KMS-11 (cell line): ENCODE measurements at regions not wholly inside any gene's neighbourhood (a gene's known extent, or its start where the extent isn't known, plus 50 kb on each side); places are given as distances from the start of the nearest gene placed in this dataset.

ENCODE experiments used
- H2AFZ ChIP-seq: fragments of 200-600 bp; sonication (generic); 2 replicates; pipeline ENCODE4 v1.6.1; 2016; ENCODE audit warnings: antibody characterized with exemption, mixed run types, low read depth
- H3K27ac ChIP-seq: fragments of 200-600 bp; sonication (generic); 2 replicates; pipeline ENCODE4 v1.6.1; 2016; ENCODE audit warnings: mild to moderate bottlenecking, mixed run types
- H3K27me3 ChIP-seq: fragments of 200-600 bp; sonication (generic); 2 replicates; pipeline ENCODE4 v1.6.1; 2017; ENCODE audit warnings: mild to moderate bottlenecking, low read depth, mixed run types, moderate library complexity; ENCODE audit not compliant: insufficient read depth
- H3K36me3 ChIP-seq: fragments of 200-600 bp; sonication (generic); 2 replicates; pipeline ENCODE4 v1.6.1; 2017; ENCODE audit warnings: mild to moderate bottlenecking, mixed run types; ENCODE audit not compliant: insufficient read depth
- H3K4me1 ChIP-seq: fragments of 200-600 bp; sonication (generic); 2 replicates; pipeline ENCODE4 v1.6.1; 2016; ENCODE audit warnings: mild to moderate bottlenecking, low read depth, mixed run types; ENCODE audit not compliant: poor library complexity, severe bottlenecking
- H3K4me2 ChIP-seq: fragments of 200-600 bp; sonication (generic); 2 replicates; pipeline ENCODE4 v1.7.0; 2016; ENCODE audit warnings: mild to moderate bottlenecking, mixed run types
- H3K4me3 ChIP-seq: fragments of 200-600 bp; sonication (generic); IDR thresholded peaks from 2 replicates; pipeline ENCODE4 v1.6.1; 2017; ENCODE audit warnings: low read depth, low read length, mixed read lengths; ENCODE audit not compliant: insufficient read depth
- H3K79me2 ChIP-seq: fragments of 200-600 bp; sonication (generic); 2 replicates; pipeline ENCODE4 v1.6.1; 2016; ENCODE audit warnings: low read depth, mixed run types; ENCODE audit not compliant: insufficient read depth
- H3K9ac ChIP-seq: fragments of 200-600 bp; sonication (generic); 2 replicates; pipeline ENCODE4 v1.6.1; 2016; ENCODE audit warnings: mild to moderate bottlenecking, mixed run types
- H4K20me1 ChIP-seq: fragments of 200-600 bp; sonication (generic); 2 replicates; pipeline ENCODE4 v1.6.1; 2016; ENCODE audit warnings: mild to moderate bottlenecking, mixed run types; ENCODE audit not compliant: insufficient read depth
- TF ChIP-seq, protein P1 (sequence below): fragments of 200-600 bp; sonication (generic); conservative IDR thresholded peaks from 2 replicates; pipeline ENCODE4 v1.6.1; 2017; ENCODE audit warnings: low read depth, mild to moderate bottlenecking, antibody characterized with exemption, low read length, moderate library complexity, mixed read lengths

DNA sequence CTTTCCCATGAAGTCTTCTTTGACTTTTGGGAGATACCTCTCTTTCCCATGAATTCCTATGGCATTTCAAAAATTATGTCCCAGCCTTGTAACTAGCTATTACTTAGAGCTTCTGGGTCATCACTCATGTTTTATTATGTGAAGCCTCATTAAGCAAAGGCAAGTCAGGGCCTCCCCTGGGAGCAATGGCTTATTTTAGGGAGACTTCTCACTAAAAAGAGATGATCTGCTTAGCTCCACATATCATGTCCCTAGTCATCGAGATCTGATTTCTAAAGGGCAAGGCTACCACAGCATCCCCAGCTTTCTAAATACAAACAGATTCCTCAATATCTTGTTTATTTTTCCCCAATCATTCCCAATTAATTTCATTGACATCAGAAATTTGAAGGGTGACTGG lies 154.0 kb upstream of the MANEA start:
- Histone ChIP-seq H3K27ac (no peak overlapping the region), H3K4me1 (no peaks in the 10 kb centered on the region), H3K9ac (no peak overlapping the region), H3K4me2 (no peak overlapping the region), H3K27me3 (no peaks in the 10 kb centered on the region), H2AFZ (no peak overlapping the region), H3K4me3 (no peak overlapping the region), H3K79me2 (no peaks in the 10 kb centered on the region), H4K20me1 (no peaks in the 10 kb centered on the region), H3K36me3 (no peaks in the 10 kb centered on the region)
- TF ChIP-seq, protein P1, sequence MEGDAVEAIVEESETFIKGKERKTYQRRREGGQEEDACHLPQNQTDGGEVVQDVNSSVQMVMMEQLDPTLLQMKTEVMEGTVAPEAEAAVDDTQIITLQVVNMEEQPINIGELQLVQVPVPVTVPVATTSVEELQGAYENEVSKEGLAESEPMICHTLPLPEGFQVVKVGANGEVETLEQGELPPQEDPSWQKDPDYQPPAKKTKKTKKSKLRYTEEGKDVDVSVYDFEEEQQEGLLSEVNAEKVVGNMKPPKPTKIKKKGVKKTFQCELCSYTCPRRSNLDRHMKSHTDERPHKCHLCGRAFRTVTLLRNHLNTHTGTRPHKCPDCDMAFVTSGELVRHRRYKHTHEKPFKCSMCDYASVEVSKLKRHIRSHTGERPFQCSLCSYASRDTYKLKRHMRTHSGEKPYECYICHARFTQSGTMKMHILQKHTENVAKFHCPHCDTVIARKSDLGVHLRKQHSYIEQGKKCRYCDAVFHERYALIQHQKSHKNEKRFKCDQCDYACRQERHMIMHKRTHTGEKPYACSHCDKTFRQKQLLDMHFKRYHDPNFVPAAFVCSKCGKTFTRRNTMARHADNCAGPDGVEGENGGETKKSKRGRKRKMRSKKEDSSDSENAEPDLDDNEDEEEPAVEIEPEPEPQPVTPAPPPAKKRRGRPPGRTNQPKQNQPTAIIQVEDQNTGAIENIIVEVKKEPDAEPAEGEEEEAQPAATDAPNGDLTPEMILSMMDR = no peak

DNA sequence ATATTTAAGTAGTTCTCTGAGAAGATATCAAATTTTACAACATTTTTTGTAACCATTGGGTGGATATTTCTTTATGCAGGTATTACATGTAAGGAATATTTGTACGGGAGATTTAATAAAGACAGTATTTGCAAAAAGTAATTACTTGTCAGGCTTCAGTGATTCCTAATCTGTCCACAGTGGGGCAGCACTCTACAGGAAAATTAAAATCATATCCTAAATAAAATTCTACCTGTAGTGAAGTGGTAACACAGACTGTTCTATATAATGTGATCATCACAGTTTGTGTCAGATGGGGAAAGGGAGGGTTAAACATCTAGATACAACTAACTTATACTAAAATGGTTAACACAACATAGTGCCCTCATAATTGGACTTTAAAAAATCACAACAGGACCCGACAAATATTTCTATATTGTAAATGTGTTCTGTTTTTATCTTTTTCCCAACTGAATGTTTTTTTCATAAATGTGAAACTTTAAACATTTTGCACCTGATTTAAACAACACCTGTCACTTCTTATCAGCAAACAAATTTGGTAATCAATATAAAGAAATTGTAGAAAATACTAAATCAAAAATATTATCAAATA lies 145.6 kb upstream of the MANEA start:
- Histone ChIP-seq H3K4me2 (no peak overlapping the region), H4K20me1 (no peaks in the 10 kb centered on the region), H3K36me3 (no peaks in the 10 kb centered on the region), H2AFZ (no peak overlapping the region), H3K27me3 (no peaks in the 10 kb centered on the region), H3K4me1 (no peaks in the 10 kb centered on the region), H3K79me2 (no peaks in the 10 kb centered on the region), H3K9ac (no peak overlapping the region), H3K27ac (no peak overlapping the region), H3K4me3 (no peak overlapping the region)
- TF ChIP-seq, protein P1 = peak; percentile 61

DNA sequence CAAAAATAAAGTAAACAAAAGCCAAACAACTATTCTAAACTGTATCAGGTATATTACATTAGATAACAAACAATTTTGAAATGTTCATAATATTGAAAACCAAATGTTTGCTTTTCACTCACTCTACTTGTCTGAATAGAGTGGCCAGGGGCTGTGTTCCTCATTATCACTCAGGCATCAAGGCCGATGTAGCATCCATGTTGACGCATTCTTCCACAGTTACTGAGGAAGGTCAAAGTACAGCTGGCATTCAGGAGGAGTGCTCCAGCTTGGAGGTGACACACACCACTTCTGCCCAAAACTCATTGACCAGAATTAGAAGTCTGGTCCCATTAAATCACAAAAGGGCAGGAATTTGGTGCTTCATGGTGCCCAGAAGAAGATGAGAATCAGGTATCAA lies 137.6 kb upstream of the MANEA start:
- no peak overlapping the region for H3K4me3 ChIP-seq
- no peaks in the 10 kb centered on the region for H3K79me2 ChIP-seq
- H3K36me3 ChIP-seq = no peaks in the 10 kb centered on the region
- H3K4me2 ChIP-seq = no peak overlapping the region
- no peak overlapping the region for H3K9ac ChIP-seq
- H3K4me1 ChIP-seq = no peaks in the 10 kb centered on the region
- no peak overlapping the region for H2AFZ ChIP-seq
- no peaks in the 10 kb centered on the region for H4K20me1 ChIP-seq
- H3K27ac ChIP-seq = no peak overlapping the region
- TF ChIP-seq, protein P1 = no peak
- H3K27me3 ChIP-seq = no peaks in the 10 kb centered on the region

DNA sequence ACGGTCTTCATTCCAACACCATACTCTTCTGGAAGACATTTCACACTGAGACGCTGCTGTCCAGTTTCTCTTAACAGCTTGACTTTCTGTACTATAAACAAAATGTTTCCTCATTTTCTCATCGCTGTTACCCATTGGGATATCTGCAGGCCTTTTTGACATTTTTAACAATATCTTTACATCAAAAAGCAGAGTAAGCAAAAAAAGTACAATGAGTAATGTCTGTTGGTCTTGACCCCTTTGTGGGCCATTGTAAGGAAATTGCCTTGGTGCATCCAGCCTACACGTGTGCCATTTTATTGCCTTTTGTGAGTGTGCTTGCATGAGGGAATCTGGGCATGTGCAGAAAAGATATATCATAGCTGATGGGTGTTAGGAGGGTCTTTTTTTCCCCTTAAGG lies 129.1 kb upstream of the MANEA start:
- H3K79me2 ChIP-seq = no peaks in the 10 kb centered on the region
- H3K4me3 ChIP-seq = no peak overlapping the region
- no peak overlapping the region for H3K9ac ChIP-seq
- no peaks in the 10 kb centered on the region for H3K27me3 ChIP-seq
- no peak overlapping the region for H3K4me2 ChIP-seq
- H2AFZ ChIP-seq = no peak overlapping the region
- H3K4me1 ChIP-seq = no peaks in the 10 kb centered on the region
- H3K27ac ChIP-seq = no peak overlapping the region
- TF ChIP-seq, protein P1 = no peak
- H3K36me3 ChIP-seq = no peaks in the 10 kb centered on the region
- no peaks in the 10 kb centered on the region for H4K20me1 ChIP-seq
